Mesenchymal stem cell (in vitro differentiated cells and primary cell): ENCODE measurements at regions not wholly inside any gene's neighbourhood (a gene's known extent, or its start where the extent isn't known, plus 50 kb on each side); places are given as distances from the start of the nearest gene placed in this dataset.

ENCODE experiments used
- DNase-seq: peaks from one replicate; pipeline ENCODE4 v3.0.0-alpha.2; 2013
- H2AFZ ChIP-seq: one replicate; pipeline ENCODE4 v1.6.1; 2013; ENCODE audit warnings: low read depth, mild to moderate bottlenecking, control low read depth, inconsistent platforms, low read length, moderate library complexity
- H2AK5ac ChIP-seq: 2 replicates; pipeline ENCODE4 v1.6.1; 2013; ENCODE audit warnings: low read length, moderate library complexity, mild to moderate bottlenecking, inconsistent platforms; ENCODE audit not compliant: severe bottlenecking
- H2BK120ac ChIP-seq: one replicate; pipeline ENCODE4 v1.6.1; 2013; ENCODE audit warnings: low read depth, mild to moderate bottlenecking, inconsistent platforms, low read length, moderate library complexity
- H2BK12ac ChIP-seq, 2 experiments: one replicate each; pipeline ENCODE4 v1.6.1; 2013; ENCODE audit warnings: inconsistent platforms in 2 of 2, low read length in 2 of 2, mild to moderate bottlenecking in 2 of 2, moderate library complexity in 2 of 2, control low read depth in 1 of 2
- H2BK15ac ChIP-seq: one replicate; pipeline ENCODE4 v1.6.1; 2013; ENCODE audit warnings: mild to moderate bottlenecking, low read depth, inconsistent platforms; ENCODE audit not compliant: poor library complexity, severe bottlenecking
- H2BK5ac ChIP-seq: 2 replicates; pipeline ENCODE4 v1.6.1; 2013; ENCODE audit warnings: low read depth, mild to moderate bottlenecking, low read length, control low read depth, inconsistent platforms; ENCODE audit not compliant: poor library complexity, severe bottlenecking
- H3K14ac ChIP-seq, 2 experiments: one replicate each; pipeline ENCODE4 v1.6.1; 2013; ENCODE audit warnings: inconsistent platforms in 2 of 2, low read length in 2 of 2, control low read depth in 1 of 2, mild to moderate bottlenecking in 1 of 2, moderate library complexity in 1 of 2
- H3K18ac ChIP-seq, 2 experiments: one replicate each; pipeline ENCODE4 v1.6.1; 2013; ENCODE audit warnings: inconsistent platforms in 2 of 2, low read length in 2 of 2, control low read depth in 1 of 2, low read depth in 1 of 2, mild to moderate bottlenecking in 1 of 2
- H3K23ac ChIP-seq, 2 experiments: one replicate each; pipeline ENCODE4 v1.6.1; 2013; ENCODE audit warnings: inconsistent platforms in 2 of 2, low read length in 2 of 2, mild to moderate bottlenecking in 2 of 2, moderate library complexity in 2 of 2, control low read depth in 1 of 2
- H3K27ac ChIP-seq: 2 replicates; pipeline ENCODE4 v1.5.1; 2013; ENCODE audit warnings: mild to moderate bottlenecking, moderate library complexity, low read length, control low read depth, inconsistent platforms; ENCODE audit not compliant: poor library complexity, severe bottlenecking
- H3K27me3 ChIP-seq, 2 experiments: 2 replicates each; pipeline versions ENCODE4 v1.6.1 to v1.7.0; 2013; ENCODE audit warnings: low read length in 2 of 2, mild to moderate bottlenecking in 2 of 2, moderate library complexity in 2 of 2, control low read depth in 1 of 2, inconsistent platforms in 1 of 2; ENCODE audit not compliant: control insufficient read depth in 1 of 2, insufficient read depth in 1 of 2
- H3K36me3 ChIP-seq, 2 experiments: 2 replicates each; pipeline versions ENCODE4 v1.6.1 to v1.7.0; 2013; ENCODE audit warnings: low read length in 2 of 2, control low read depth in 1 of 2, inconsistent platforms in 1 of 2, low read depth in 1 of 2, mild to moderate bottlenecking in 1 of 2; ENCODE audit not compliant: insufficient read depth in 2 of 2, control insufficient read depth in 1 of 2
- H3K4ac ChIP-seq, 2 experiments: one replicate each; pipeline ENCODE4 v1.6.1; 2013; ENCODE audit warnings: inconsistent platforms in 2 of 2, low read length in 2 of 2, mild to moderate bottlenecking in 2 of 2, moderate library complexity in 2 of 2, control low read depth in 1 of 2, low read depth in 1 of 2
- H3K4me1 ChIP-seq: 2 replicates; pipeline ENCODE4 v1.6.1; 2013; ENCODE audit warnings: low read depth, low read length, control low read depth; ENCODE audit not compliant: control insufficient read depth, insufficient read depth
- H3K4me2 ChIP-seq: 2 replicates; pipeline ENCODE4 v1.6.1; 2013; ENCODE audit warnings: low read length, mild to moderate bottlenecking, inconsistent platforms; ENCODE audit not compliant: poor library complexity, severe bottlenecking
- H3K4me3 ChIP-seq, 2 experiments: 2 replicates each; pipeline versions ENCODE4 v1.5.1 to v1.7.0; 2013; ENCODE audit warnings: low read length in 2 of 2, mild to moderate bottlenecking in 2 of 2, control low read depth in 1 of 2, low read depth in 1 of 2; ENCODE audit not compliant: insufficient read depth in 1 of 2
- H3K79me1 ChIP-seq: replicated peaks from 2 replicates; pipeline ENCODE4 v1.6.1; 2013; ENCODE audit warnings: mild to moderate bottlenecking, control low read depth, low read length, inconsistent platforms; ENCODE audit not compliant: poor library complexity, severe bottlenecking
- H3K9ac ChIP-seq: 2 replicates; pipeline ENCODE4 v1.7.0; 2013; ENCODE audit warnings: mild to moderate bottlenecking, low read length, moderate library complexity
- H3K9me3 ChIP-seq: 2 replicates; pipeline ENCODE4 v1.7.0; 2013; ENCODE audit warnings: mild to moderate bottlenecking, low read length; ENCODE audit not compliant: control insufficient read depth
- H4K8ac ChIP-seq: one replicate; pipeline ENCODE4 v1.6.1; 2013; ENCODE audit warnings: inconsistent platforms, mild to moderate bottlenecking, low read length, moderate library complexity
- H4K91ac ChIP-seq: one replicate; pipeline ENCODE4 v1.6.1; 2013; ENCODE audit warnings: mild to moderate bottlenecking, low read length, inconsistent platforms
- WGBS: methylation state at CpG from one replicate; pipeline ENCODE4 v1.1.7; 2013; ENCODE audit warnings: mixed read lengths; 5-methylcytosine and 5-hydroxymethylcytosine counted together

GRCh38 chrX:137969191-137969590 lies 403.3 kb downstream of the ZIC3 start:
- Histone ChIP-seq H3K27ac (no peak overlapping the region), H2BK12ac (no peak overlapping the region), H3K9me3 (peaks cover 3% of the 10 kb centered on the region), H3K9ac (no peak overlapping the region), H2BK5ac (no peak overlapping the region), H3K36me3 (no peaks in the 10 kb centered on the region), H2BK15ac (no peak overlapping the region), H3K23ac (no peak overlapping the region), H3K18ac (no peak overlapping the region), H3K4me1 (no peaks in the 10 kb centered on the region), H2AFZ (no peak overlapping the region), H3K4me2 (no peak overlapping the region), H3K14ac (no peak overlapping the region), H3K27me3 (no peaks in the 10 kb centered on the region), H4K91ac (no peak overlapping the region), H3K79me1 (no peaks in the 10 kb centered on the region), H2BK120ac (no peak overlapping the region), H3K4ac (no peak overlapping the region), H3K4me3 (no peak overlapping the region), H4K8ac (no peak overlapping the region), H2AK5ac (no peak overlapping the region)
- no peak for DNase-seq

DNA sequence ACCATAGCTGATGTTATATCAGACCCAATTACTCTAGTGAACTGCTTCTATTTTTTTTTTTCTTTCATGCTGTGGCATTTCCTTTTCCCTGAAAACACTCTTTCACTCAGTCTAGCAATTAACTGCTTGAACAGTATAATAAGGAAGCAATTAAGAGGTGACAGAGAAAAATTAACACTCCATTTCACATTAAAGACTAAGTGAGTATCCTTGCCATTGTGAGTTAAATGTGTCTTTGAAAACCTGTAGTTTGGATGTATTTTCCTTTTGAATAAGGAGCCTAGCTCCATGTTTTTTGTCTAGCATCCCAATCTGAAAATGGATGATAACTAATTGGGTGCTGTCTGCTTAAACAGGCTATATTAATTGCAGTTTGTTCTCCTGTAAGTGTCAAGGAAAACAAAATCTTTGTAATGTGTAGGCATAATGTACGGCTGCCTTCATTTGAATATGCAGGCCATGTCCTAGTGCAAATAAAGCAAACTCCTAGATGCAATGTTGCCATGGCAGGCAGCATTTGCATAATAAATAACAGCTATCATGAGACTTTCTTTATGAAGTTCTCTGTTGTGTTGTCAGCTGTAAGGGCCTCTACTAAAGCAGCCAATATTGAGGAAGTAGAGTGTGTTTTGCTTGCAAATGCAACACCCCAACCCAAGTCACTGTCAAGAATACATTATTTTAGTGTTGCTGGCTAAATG lies 416.7 kb downstream of the ZIC3 start:
- Histone ChIP-seq H3K4me3 (no peak overlapping the region), H3K9ac (no peak overlapping the region), H4K91ac (no peak overlapping the region), H3K4me1 (no peaks in the 10 kb centered on the region), H3K4me2 (no peak overlapping the region), H2BK12ac (no peak overlapping the region), H3K36me3 (no peaks in the 10 kb centered on the region), H3K9me3 (no peaks in the 10 kb centered on the region), H3K27ac (no peak overlapping the region), H3K79me1 (no peaks in the 10 kb centered on the region), H2BK5ac (no peak overlapping the region), H3K23ac (no peak overlapping the region), H2AFZ (no peak overlapping the region), H2AK5ac (no peak overlapping the region), H2BK15ac (no peak overlapping the region), H3K4ac (no peak overlapping the region), H2BK120ac (no peak overlapping the region), H3K14ac (no peak overlapping the region), H4K8ac (no peak overlapping the region), H3K27me3 (no peaks in the 10 kb centered on the region), H3K18ac (no peak overlapping the region)
- no CpG with 5 or more reads among the region's 1 CpG for WGBS
- DNase-seq = no peak

- Histone ChIP-seq H3K4me1 (no peaks in the 10 kb centered on the region), H3K4me3 (no peak overlapping the region), H2AK5ac (no peak overlapping the region), H3K27me3 (no peaks in the 10 kb centered on the region), H3K18ac (no peak overlapping the region), H2BK5ac (no peak overlapping the region), H2BK120ac (no peak overlapping the region), H4K8ac (no peak overlapping the region), H3K4me2 (no peak overlapping the region), H3K36me3 (no peaks in the 10 kb centered on the region), H3K9me3 (no peaks in the 10 kb centered on the region), H3K9ac (no peak overlapping the region), H3K27ac (no peak overlapping the region), H4K91ac (no peak overlapping the region), H2AFZ (no peak overlapping the region), H3K23ac (no peak overlapping the region), H2BK15ac (no peak overlapping the region), H3K14ac (no peak overlapping the region), H3K4ac (no peak overlapping the region), H2BK12ac (no peak overlapping the region), H3K79me1 (no peaks in the 10 kb centered on the region)
- DNase-seq = no peak
- 87% methylated on average over 1 of the region's 1 CpG for WGBS
Measured at GRCh38 chrX:137988470-137988869, 422.5 kb downstream of the ZIC3 start.

GRCh38 chrX:137998619-137999018 lies 432.7 kb downstream of the ZIC3 start:
- WGBS = no CpG with 5 or more reads among the region's 1 CpG
- Histone ChIP-seq H2BK15ac (no peak overlapping the region), H3K9me3 (no peaks in the 10 kb centered on the region), H3K27me3 (no peaks in the 10 kb centered on the region), H3K4ac (no peak overlapping the region), H3K79me1 (no peaks in the 10 kb centered on the region), H4K8ac (no peak overlapping the region), H3K36me3 (no peaks in the 10 kb centered on the region), H2BK5ac (no peak overlapping the region), H3K4me3 (no peak overlapping the region), H3K4me2 (no peak overlapping the region), H2AK5ac (no peak overlapping the region), H3K23ac (no peak overlapping the region), H2AFZ (no peak overlapping the region), H2BK120ac (no peak overlapping the region), H3K27ac (no peak overlapping the region), H3K9ac (no peak overlapping the region), H3K14ac (no peak overlapping the region), H4K91ac (no peak overlapping the region), H3K4me1 (no peaks in the 10 kb centered on the region), H3K18ac (no peak overlapping the region), H2BK12ac (no peak overlapping the region)
- DNase-seq = no peak
